Hepatocyte (in vitro differentiated cells): ENCODE measurements at regions not wholly inside any gene's neighbourhood (a gene's known extent, or its start where the extent isn't known, plus 50 kb on each side); places are given as distances from the start of the nearest gene placed in this dataset.
"Not testable (repeated sequence)": the region's sequence is repeated elsewhere in the genome, so short reads cannot be mapped to it uniquely, and the experiment has no call there.

Experiments used
- EZH2 ChIP-seq: fragments of 200-600 bp; sonication (generic); IDR thresholded peaks from 2 replicates; pipeline ENCODE4 v1.6.1; 2016; ENCODE audit warnings: antibody characterized with exemption, mild to moderate bottlenecking, borderline replicate concordance
- TF ChIP-seq, protein P1 (sequence below): fragments of 200-600 bp; sonication (generic); IDR thresholded peaks from 2 replicates; pipeline ENCODE4 v1.5.1; 2016; ENCODE audit warnings: antibody characterized with exemption, mild to moderate bottlenecking; ENCODE audit not compliant: poor library complexity

- TF ChIP-seq, protein P1, sequence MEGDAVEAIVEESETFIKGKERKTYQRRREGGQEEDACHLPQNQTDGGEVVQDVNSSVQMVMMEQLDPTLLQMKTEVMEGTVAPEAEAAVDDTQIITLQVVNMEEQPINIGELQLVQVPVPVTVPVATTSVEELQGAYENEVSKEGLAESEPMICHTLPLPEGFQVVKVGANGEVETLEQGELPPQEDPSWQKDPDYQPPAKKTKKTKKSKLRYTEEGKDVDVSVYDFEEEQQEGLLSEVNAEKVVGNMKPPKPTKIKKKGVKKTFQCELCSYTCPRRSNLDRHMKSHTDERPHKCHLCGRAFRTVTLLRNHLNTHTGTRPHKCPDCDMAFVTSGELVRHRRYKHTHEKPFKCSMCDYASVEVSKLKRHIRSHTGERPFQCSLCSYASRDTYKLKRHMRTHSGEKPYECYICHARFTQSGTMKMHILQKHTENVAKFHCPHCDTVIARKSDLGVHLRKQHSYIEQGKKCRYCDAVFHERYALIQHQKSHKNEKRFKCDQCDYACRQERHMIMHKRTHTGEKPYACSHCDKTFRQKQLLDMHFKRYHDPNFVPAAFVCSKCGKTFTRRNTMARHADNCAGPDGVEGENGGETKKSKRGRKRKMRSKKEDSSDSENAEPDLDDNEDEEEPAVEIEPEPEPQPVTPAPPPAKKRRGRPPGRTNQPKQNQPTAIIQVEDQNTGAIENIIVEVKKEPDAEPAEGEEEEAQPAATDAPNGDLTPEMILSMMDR, result not testable (repeated sequence)
- TF ChIP-seq EZH2, result not testable (repeated sequence)
Observed at GRCh38 chr12:58677833-58678232, 242.5 kb downstream of the LRIG3 start.
